ENCODE measurements at regions not wholly inside any gene's neighbourhood (a gene's known extent, or its start where the extent isn't known, plus 50 kb on each side); places are given as distances from the start of the nearest gene placed in this dataset.
"Not testable (repeated sequence)": the region's sequence is repeated elsewhere in the genome, so short reads cannot be mapped to it uniquely, and the experiment has no call there.

DNA sequence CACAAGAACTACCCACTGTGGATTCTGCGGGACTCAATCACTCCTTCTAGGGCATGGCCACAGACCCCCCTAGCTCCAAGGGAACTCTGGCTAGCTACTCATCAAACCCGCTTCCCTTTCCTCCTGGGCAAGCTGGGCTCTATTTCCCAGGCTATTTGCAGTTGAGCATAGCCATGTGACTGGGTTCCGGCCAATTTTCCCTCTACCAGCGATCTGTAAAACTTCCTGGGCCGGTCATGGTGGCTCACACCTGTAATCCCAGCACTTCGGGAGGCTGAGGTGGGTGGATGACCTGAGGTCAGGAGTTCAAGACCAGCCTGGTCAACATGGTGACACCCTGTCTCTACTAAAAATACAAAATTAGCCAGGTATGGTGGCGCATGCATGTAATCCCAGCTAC is 214.9 kb upstream of the IRF2BP2 start:
- H3K36me3 ChIP-seq (ENCODE audit: control insufficient read depth in 4 of 4, insufficient read depth in 4 of 4, low read length in 3 of 4); H3K27me3 ChIP-seq (replicated peaks in 2 of 5; ENCODE audit: control insufficient read depth in 4 of 5, insufficient read depth in 5 of 5, low read length in 4 of 5); POLR2A ChIA-PET; H3K4me3 ChIP-seq (ENCODE audit: control insufficient read depth in 1 of 7, extremely low read depth in 1 of 7, insufficient read depth in 4 of 7, low read depth in 2 of 7, low read length in 6 of 7); H3K9me3 ChIP-seq (ENCODE audit: control extremely low read depth in 1 of 5, control insufficient read depth in 4 of 5, insufficient read depth in 2 of 5, low read depth in 1 of 5, low read length in 4 of 5); DNase-seq; H3K27ac ChIP-seq (ENCODE audit: insufficient read depth in 1 of 2, low read depth in 1 of 2, low read length in 2 of 2, poor library complexity in 1 of 2, severe bottlenecking in 2 of 2): not testable (repeated sequence)
- CTCF ChIA-PET = interaction anchor here (0.7 kb wide), 1 partner anchor 32 kb away, joined by 3 read pairs; no protein-coding TSS in a partner anchor
- 94% methylated on average over 7 of the region's 7 CpGs for WGBS (ENCODE audit: insufficient coverage)
- H3K4me1 ChIP-seq (ENCODE audit: control extremely low read depth in 1 of 4, control insufficient read depth in 4 of 4, insufficient read depth in 4 of 4, low read length in 3 of 4) = peaks cover 0 to 20% (median 11%) of the 10 kb centered on the region in 4 experiments

DNA sequence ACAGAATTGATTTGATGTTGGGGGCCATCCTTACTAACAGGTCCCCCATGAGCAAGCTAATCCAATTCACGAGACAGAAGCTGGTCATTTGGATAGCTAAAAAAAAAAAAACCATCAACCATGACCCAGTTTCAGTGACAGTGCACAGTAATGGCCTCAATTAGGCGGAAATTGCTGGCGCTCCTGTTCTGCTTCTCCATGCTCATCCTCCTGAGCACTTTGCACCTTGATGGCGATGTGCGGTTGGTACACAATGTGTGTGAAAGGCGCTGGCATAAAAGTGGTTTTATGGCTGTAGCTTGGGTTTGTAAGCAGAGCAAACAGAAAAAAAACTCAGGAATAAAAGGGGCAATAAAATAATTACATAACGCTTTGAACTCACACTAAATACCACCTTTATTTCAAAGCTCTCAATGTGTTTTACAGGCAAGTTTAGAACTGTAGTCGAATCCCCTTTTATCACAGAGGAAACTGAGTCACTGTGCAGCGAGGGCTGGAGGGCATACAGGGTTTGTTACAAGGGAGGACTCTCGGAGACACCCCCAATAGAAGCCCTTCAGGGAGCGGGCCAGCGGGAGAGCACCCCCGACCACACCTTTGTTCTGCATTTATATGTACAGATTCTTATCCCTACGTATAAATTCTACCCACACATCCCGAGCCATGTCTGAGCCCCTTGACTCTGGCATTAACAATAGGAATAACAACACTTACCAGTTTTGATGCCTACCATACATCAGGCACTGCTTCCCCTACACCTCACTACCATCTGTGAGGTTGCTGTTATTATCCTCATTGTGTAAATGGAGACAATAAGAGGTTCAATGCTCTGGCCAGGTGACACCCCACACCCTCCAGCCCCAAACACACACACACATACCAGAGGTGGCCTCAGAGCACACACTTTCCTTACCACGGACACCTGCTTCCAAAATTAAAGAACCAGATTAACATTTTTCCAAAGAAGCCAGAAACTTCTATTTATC is 213.5 kb upstream of the IRF2BP2 start:
- Histone ChIP-seq H3K36me3 (ENCODE audit: control insufficient read depth in 4 of 4, insufficient read depth in 4 of 4, low read length in 3 of 4) (no peaks in the 10 kb centered on the region), H3K4me1 (ENCODE audit: control extremely low read depth in 1 of 4, control insufficient read depth in 4 of 4, insufficient read depth in 4 of 4, low read length in 3 of 4) (peaks cover 0 to 20% (median 11%) of the 10 kb centered on the region in 4 experiments), H3K4me3 (ENCODE audit: control insufficient read depth in 1 of 7, extremely low read depth in 1 of 7, insufficient read depth in 4 of 7, low read depth in 2 of 7, low read length in 6 of 7) (no peak overlapping the region), H3K27ac (ENCODE audit: insufficient read depth in 1 of 2, low read depth in 1 of 2, low read length in 2 of 2, poor library complexity in 1 of 2, severe bottlenecking in 2 of 2) (no peak overlapping the region), H3K27me3 (replicated peaks in 2 of 5; ENCODE audit: control insufficient read depth in 4 of 5, insufficient read depth in 5 of 5, low read length in 4 of 5) (no peaks in the 10 kb centered on the region), H3K9me3 (ENCODE audit: control extremely low read depth in 1 of 5, control insufficient read depth in 4 of 5, insufficient read depth in 2 of 5, low read depth in 1 of 5, low read length in 4 of 5) (no peaks in the 10 kb centered on the region)
- WGBS (ENCODE audit: insufficient coverage) = 99% methylated on average over 9 of the region's 16 CpGs
- DNase-seq = no peak
- POLR2A ChIA-PET = interaction anchor here (0.6 kb wide), 1 partner anchor 100 kb away, joined by 3 read pairs; no protein-coding TSS in a partner anchor
- CTCF ChIA-PET = interaction anchor here (1.1 kb wide), 1 partner anchor 84 kb away, joined by 3 read pairs; no protein-coding TSS in a partner anchor

DNA sequence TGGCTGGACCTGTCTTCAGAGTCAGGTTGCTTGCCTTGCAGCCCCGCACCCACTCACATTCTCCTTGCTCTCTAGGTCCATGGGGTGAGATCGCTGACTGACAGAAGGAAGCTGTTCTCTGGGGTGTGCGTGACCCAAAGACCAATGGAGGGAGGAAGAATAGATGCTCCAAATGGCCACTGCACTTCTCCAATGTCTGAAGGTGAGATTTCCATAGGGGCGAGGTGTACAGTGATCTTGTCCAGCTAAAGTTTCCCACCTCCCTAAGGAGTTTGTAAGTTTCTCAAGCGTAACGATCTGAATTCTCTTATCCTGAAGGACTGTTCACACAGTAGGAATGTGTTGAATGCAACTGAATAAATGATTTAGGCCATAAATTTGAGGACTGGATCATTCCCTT is 211.9 kb upstream of the IRF2BP2 start:
- WGBS (ENCODE audit: insufficient coverage) = 100% methylated on average over 3 of the region's 6 CpGs
- CTCF ChIA-PET = interaction anchor here (0.7 to 1.3 kb wide), 4 partner anchors 12 to 95 kb away, joined by 3 read pairs; no protein-coding TSS in a partner anchor

DNA sequence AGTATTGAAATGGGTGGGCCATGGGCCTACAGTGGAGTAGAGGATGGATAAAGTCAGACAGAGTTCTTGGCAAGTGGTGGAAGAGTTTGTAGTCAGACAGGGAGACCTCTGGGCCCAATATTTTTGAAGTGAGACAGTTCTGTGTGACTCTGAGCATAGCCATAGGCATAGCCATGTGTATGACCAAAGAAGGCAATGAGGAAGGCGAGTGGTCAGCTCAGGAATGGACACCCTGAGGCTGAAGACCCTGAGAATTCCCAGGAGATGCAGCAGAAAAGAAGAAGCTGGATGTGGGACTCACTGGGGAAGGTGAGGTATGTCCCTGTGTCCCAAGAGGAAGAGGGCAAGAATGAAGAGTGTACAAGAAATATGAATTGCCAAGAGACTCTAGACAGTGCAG is 210.6 kb upstream of the IRF2BP2 start:
- Histone ChIP-seq H3K27me3 (replicated peaks in 2 of 5; ENCODE audit: control insufficient read depth in 4 of 5, insufficient read depth in 5 of 5, low read length in 4 of 5) (no peaks in the 10 kb centered on the region), H3K36me3 (ENCODE audit: control insufficient read depth in 4 of 4, insufficient read depth in 4 of 4, low read length in 3 of 4) (no peaks in the 10 kb centered on the region), H3K27ac (ENCODE audit: insufficient read depth in 1 of 2, low read depth in 1 of 2, low read length in 2 of 2, poor library complexity in 1 of 2, severe bottlenecking in 2 of 2) (no peak overlapping the region), H3K4me1 (ENCODE audit: control extremely low read depth in 1 of 4, control insufficient read depth in 4 of 4, insufficient read depth in 4 of 4, low read length in 3 of 4) (peaks cover 0 to 2% (median 0%) of the 10 kb centered on the region in 4 experiments), H3K4me3 (ENCODE audit: control insufficient read depth in 1 of 7, extremely low read depth in 1 of 7, insufficient read depth in 4 of 7, low read depth in 2 of 7, low read length in 6 of 7) (no peak overlapping the region), H3K9me3 (ENCODE audit: control extremely low read depth in 1 of 5, control insufficient read depth in 4 of 5, insufficient read depth in 2 of 5, low read depth in 1 of 5, low read length in 4 of 5) (no peaks in the 10 kb centered on the region)
- POLR2A ChIA-PET = no interaction called here
- CTCF ChIA-PET = interaction anchor here (0.8 to 1.3 kb wide), 3 partner anchors 13 to 28 kb away, joined by 3 read pairs; no protein-coding TSS in a partner anchor
- WGBS (ENCODE audit: insufficient coverage) = 100% methylated on average over 1 of the region's 1 CpG
- DNase-seq = no peak

More for the DNA sequence above, 211.9 kb upstream of the IRF2BP2 start:
- Histone ChIP-seq H3K4me1 (ENCODE audit: control extremely low read depth in 1 of 4, control insufficient read depth in 4 of 4, insufficient read depth in 4 of 4, low read length in 3 of 4) (peaks cover 0 to 11% (median 5%) of the 10 kb centered on the region in 4 experiments), H3K27ac (ENCODE audit: insufficient read depth in 1 of 2, low read depth in 1 of 2, low read length in 2 of 2, poor library complexity in 1 of 2, severe bottlenecking in 2 of 2) (no peak overlapping the region), H3K9me3 (ENCODE audit: control extremely low read depth in 1 of 5, control insufficient read depth in 4 of 5, insufficient read depth in 2 of 5, low read depth in 1 of 5, low read length in 4 of 5) (no peaks in the 10 kb centered on the region), H3K4me3 (ENCODE audit: control insufficient read depth in 1 of 7, extremely low read depth in 1 of 7, insufficient read depth in 4 of 7, low read depth in 2 of 7, low read length in 6 of 7) (no peak overlapping the region), H3K27me3 (replicated peaks in 2 of 5; ENCODE audit: control insufficient read depth in 4 of 5, insufficient read depth in 5 of 5, low read length in 4 of 5) (no peaks in the 10 kb centered on the region), H3K36me3 (ENCODE audit: control insufficient read depth in 4 of 4, insufficient read depth in 4 of 4, low read length in 3 of 4) (no peaks in the 10 kb centered on the region)
- DNase-seq = no peak
- POLR2A ChIA-PET = no interaction called here

DNA sequence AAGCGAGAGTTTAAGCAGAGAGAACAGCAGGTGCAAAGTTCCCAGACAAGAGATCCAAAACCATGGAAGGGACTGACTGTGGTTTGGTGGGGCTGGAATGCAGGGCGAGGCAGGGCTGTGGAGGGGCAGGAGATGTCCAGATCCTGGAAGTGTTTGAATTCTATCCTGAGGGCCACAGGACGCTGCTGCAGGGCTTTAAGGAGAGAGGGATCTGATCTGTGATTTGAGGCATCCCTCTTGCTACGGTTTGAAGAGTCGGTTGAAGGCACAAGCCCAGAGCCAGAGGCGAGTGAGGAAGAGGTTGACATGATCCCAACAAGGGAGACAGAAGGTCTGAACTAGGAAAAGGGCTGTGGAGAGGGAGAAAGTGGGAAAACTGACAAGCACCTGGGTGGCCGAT is 209.9 kb upstream of the IRF2BP2 start:
- H3K27ac ChIP-seq (ENCODE audit: insufficient read depth in 1 of 2, low read depth in 1 of 2, low read length in 2 of 2, poor library complexity in 1 of 2, severe bottlenecking in 2 of 2); H3K36me3 ChIP-seq (ENCODE audit: control insufficient read depth in 4 of 4, insufficient read depth in 4 of 4, low read length in 3 of 4); H3K4me3 ChIP-seq (ENCODE audit: control insufficient read depth in 1 of 7, extremely low read depth in 1 of 7, insufficient read depth in 4 of 7, low read depth in 2 of 7, low read length in 6 of 7); H3K9me3 ChIP-seq (ENCODE audit: control extremely low read depth in 1 of 5, control insufficient read depth in 4 of 5, insufficient read depth in 2 of 5, low read depth in 1 of 5, low read length in 4 of 5); POLR2A ChIA-PET; DNase-seq; CTCF ChIA-PET; H3K27me3 ChIP-seq (replicated peaks in 2 of 5; ENCODE audit: control insufficient read depth in 4 of 5, insufficient read depth in 5 of 5, low read length in 4 of 5); H3K4me1 ChIP-seq (ENCODE audit: control extremely low read depth in 1 of 4, control insufficient read depth in 4 of 4, insufficient read depth in 4 of 4, low read length in 3 of 4): not testable (repeated sequence)
- no CpG with 5 or more reads among the region's 7 CpGs for WGBS (ENCODE audit: insufficient coverage)

DNA sequence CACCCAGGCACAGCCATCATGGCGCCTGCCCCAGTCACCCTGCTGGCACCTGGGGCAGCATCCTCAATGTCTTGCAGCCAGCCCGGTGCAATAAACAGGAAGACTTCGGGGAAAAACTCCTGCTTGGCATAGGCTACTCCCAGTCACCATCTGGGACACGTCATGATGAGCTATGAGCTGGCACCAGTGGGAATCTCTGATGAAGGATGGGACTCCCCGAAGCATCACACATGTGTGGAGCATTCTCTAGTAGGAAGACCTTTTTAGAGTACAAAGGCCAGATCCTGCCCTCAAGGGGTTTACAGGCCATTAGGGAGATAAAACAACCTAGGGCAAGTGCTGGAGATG is 208.0 kb upstream of the IRF2BP2 start:
- no CpG with 5 or more reads among the region's 5 CpGs for WGBS (ENCODE audit: insufficient coverage)
- H3K4me3 ChIP-seq (ENCODE audit: control insufficient read depth in 1 of 7, extremely low read depth in 1 of 7, insufficient read depth in 4 of 7, low read depth in 2 of 7, low read length in 6 of 7); H3K27ac ChIP-seq (ENCODE audit: insufficient read depth in 1 of 2, low read depth in 1 of 2, low read length in 2 of 2, poor library complexity in 1 of 2, severe bottlenecking in 2 of 2): not testable (repeated sequence)

DNA sequence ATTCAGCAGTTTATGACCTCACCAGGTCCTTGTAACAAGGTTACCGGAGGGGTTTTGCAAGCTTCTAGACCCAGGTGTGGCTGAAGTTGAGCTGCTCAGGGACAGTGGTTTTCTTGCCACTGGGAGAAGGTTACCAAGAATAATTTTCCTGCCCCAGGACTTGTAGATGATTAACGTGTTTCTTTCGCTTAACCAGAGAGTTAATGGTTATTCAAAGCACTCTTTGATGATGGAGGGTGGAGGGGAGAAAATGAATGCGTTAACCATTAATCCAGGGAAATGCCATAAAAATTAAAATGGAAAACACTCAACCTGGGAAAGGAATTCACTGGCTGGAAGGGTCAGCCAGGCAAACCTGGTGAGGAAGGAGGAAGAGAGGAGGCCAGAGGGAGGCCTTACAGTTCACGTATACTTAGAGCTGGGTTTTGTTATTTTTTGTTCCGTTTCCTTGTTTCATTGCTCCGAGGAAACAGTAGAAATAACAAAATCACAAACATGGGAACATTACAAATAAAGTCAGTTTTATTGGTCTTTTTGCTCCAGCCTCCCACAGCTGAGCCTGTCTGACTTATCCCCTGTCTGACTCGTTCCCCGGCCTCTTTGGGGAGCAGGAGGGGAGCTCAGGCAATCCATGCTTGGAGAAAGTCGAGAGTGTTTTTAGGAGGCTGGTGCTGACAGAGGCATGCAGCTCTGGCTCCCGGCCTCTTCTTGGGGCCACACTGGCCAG is 207.5 kb upstream of the IRF2BP2 start:
- 97% methylated on average over 4 of the region's 11 CpGs for WGBS (ENCODE audit: insufficient coverage)
- not testable (repeated sequence) for H3K27ac ChIP-seq (ENCODE audit: insufficient read depth in 1 of 2, low read depth in 1 of 2, low read length in 2 of 2, poor library complexity in 1 of 2, severe bottlenecking in 2 of 2); H3K4me1 ChIP-seq (ENCODE audit: control extremely low read depth in 1 of 4, control insufficient read depth in 4 of 4, insufficient read depth in 4 of 4, low read length in 3 of 4)

More for the DNA sequence above, 208.0 kb upstream of the IRF2BP2 start:
- H3K27me3 ChIP-seq (replicated peaks in 2 of 5; ENCODE audit: control insufficient read depth in 4 of 5, insufficient read depth in 5 of 5, low read length in 4 of 5); POLR2A ChIA-PET; CTCF ChIA-PET; H3K9me3 ChIP-seq (ENCODE audit: control extremely low read depth in 1 of 5, control insufficient read depth in 4 of 5, insufficient read depth in 2 of 5, low read depth in 1 of 5, low read length in 4 of 5); H3K4me1 ChIP-seq (ENCODE audit: control extremely low read depth in 1 of 4, control insufficient read depth in 4 of 4, insufficient read depth in 4 of 4, low read length in 3 of 4); DNase-seq; H3K36me3 ChIP-seq (ENCODE audit: control insufficient read depth in 4 of 4, insufficient read depth in 4 of 4, low read length in 3 of 4): not testable (repeated sequence)

More for the DNA sequence above, 207.5 kb upstream of the IRF2BP2 start:
- H3K27me3 ChIP-seq (replicated peaks in 2 of 5; ENCODE audit: control insufficient read depth in 4 of 5, insufficient read depth in 5 of 5, low read length in 4 of 5); H3K9me3 ChIP-seq (ENCODE audit: control extremely low read depth in 1 of 5, control insufficient read depth in 4 of 5, insufficient read depth in 2 of 5, low read depth in 1 of 5, low read length in 4 of 5); DNase-seq; CTCF ChIA-PET; H3K36me3 ChIP-seq (ENCODE audit: control insufficient read depth in 4 of 4, insufficient read depth in 4 of 4, low read length in 3 of 4); H3K4me3 ChIP-seq (ENCODE audit: control insufficient read depth in 1 of 7, extremely low read depth in 1 of 7, insufficient read depth in 4 of 7, low read depth in 2 of 7, low read length in 6 of 7); POLR2A ChIA-PET: not testable (repeated sequence)
